Activated CD8-positive, alpha-beta T cell treated with anti-CD3 and anti-CD28 coated beads, Interleukin-2, amount 10 ng/mL, durations not matched to agents 7 days and 5 days (primary cell): ENCODE measurements at regions not wholly inside any gene's neighbourhood (a gene's known extent, or its start where the extent isn't known, plus 50 kb on each side); places are given as distances from the start of the nearest gene placed in this dataset.
"Not testable (repeated sequence)": the region's sequence is repeated elsewhere in the genome, so short reads cannot be mapped to it uniquely, and the experiment has no call there.

ENCODE experiments used
- ATAC-seq: fragments of 150-1000 bp; cut with Tn5 transposase; one replicate; pipeline ENCODE4 v1.10.0; 2021; ENCODE audit warnings: moderate library complexity
- CTCF ChIA-PET: fragments of 350-600 bp; sonication (Branson Sonifier 250); formaldehyde crosslinking; loops from one replicate; lab custom pipeline; 2021; ENCODE audit warnings: antibody characterized with exemption; lab: Charles Lee
- POLR2A ChIA-PET: fragments of 350-600 bp; sonication (Branson Sonifier 250); formaldehyde crosslinking; loops from one replicate; lab custom pipeline; 2021; ENCODE audit warnings: antibody characterized with exemption; lab: Charles Lee
- DNase-seq: peaks from one replicate; pipeline ENCODE4 v3.0.0-alpha.2; 2020
- H3K27ac Mint-ChIP-seq: one replicate; pipeline ENCODE4 v1.8.0; 2021; ENCODE audit warnings: mild to moderate bottlenecking, mixed read lengths
- H3K27me3 Mint-ChIP-seq: one replicate; pipeline ENCODE4 v1.8.0; 2021; ENCODE audit warnings: low read depth, mixed read lengths
- H3K36me3 Mint-ChIP-seq: one replicate; pipeline ENCODE4 v1.8.0; 2021; ENCODE audit warnings: low read depth, mixed read lengths
- H3K4me1 Mint-ChIP-seq: one replicate; pipeline ENCODE4 v1.8.0; 2021; ENCODE audit warnings: low read depth, mixed read lengths
- H3K4me3 Mint-ChIP-seq: one replicate; pipeline ENCODE4 v1.8.0; 2021; ENCODE audit warnings: mild to moderate bottlenecking, mixed read lengths
- H3K9me3 Mint-ChIP-seq: one replicate; pipeline ENCODE4 v1.8.0; 2022; ENCODE audit warnings: mixed read lengths; ENCODE audit not compliant: insufficient read depth

DNA sequence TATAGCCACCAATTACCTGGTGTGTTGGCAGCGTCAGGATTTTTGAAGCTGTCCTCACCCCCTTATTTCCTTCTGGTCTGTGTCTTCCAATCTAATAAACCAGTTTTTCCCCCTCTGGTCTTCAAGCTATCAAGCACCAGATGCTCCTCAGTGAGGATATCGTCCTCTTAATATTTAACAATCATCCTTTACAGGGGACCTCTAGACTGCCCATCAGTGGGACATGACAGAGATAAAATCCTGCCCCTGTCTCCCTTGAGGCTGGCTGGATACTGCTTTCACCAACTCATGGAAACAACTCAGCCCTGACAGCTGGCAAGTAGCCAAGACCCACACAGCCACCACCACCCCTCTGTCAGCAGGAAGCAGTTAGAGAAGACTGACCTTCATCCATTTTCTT is 421.0 kb upstream of the API5 start:
- no peak overlapping the region for H3K27ac Mint-ChIP-seq
- DNase-seq = no peak
- ChIA-PET POLR2A (no interaction called here), CTCF (no interaction called here)
- no peaks in the 10 kb centered on the region for H3K9me3 Mint-ChIP-seq
- H3K4me1 Mint-ChIP-seq = no peaks in the 10 kb centered on the region
- H3K27me3 Mint-ChIP-seq = no peaks in the 10 kb centered on the region
- H3K36me3 Mint-ChIP-seq = no peaks in the 10 kb centered on the region
- no peak for ATAC-seq
- H3K4me3 Mint-ChIP-seq = no peak overlapping the region

DNA sequence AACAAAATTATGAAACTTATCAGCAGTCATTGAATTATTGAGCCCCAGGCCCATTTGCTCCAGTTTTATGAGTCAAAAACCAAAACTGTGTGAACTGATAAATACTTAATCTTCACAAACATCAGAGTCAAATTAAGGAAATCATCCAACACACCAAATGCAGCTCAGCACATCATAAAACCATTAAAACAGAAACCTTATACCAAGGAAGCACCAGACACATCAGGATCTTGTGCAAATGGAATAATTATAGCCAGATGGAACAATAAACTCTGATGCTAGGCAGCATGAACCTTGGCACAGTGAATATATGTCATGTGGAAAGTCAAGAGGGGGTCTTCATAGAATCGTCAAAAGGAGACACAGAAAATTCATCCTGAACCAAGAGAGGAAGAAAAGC is 410.7 kb upstream of the API5 start:
- Mint-ChIP-seq H3K36me3 (no peaks in the 10 kb centered on the region), H3K27me3 (no peaks in the 10 kb centered on the region), H3K27ac (no peak overlapping the region), H3K9me3 (peaks cover 14% of the 10 kb centered on the region), H3K4me3 (no peak overlapping the region), H3K4me1 (no peaks in the 10 kb centered on the region)
- ATAC-seq (no peak), DNase-seq (no peak)
- POLR2A ChIA-PET = no interaction called here
- CTCF ChIA-PET = no interaction called here

DNA sequence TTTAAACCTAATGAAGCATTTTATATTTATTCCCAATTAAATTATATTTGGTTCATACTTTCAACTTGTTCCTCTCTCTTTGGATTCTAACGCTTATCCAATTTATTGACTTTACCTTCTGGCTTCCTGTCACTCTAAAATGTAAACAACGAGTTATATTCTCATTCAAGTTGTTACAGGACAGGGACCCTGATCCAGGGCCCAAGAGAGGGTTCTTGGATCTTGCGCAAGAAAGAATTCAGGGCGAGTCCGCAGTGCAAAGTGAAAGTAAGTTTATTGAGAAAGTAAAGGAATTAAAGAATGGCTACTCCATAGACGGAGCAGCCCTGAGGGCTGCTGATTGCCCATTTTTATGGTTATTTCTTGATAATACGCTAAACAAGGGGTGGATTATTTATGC is 405.6 kb upstream of the API5 start:
- Mint-ChIP-seq H3K27ac (no peak overlapping the region), H3K4me3 (no peak overlapping the region), H3K27me3 (no peaks in the 10 kb centered on the region), H3K4me1 (no peaks in the 10 kb centered on the region), H3K36me3 (no peaks in the 10 kb centered on the region), H3K9me3 (peaks cover 17% of the 10 kb centered on the region)
- CTCF ChIA-PET = no interaction called here
- POLR2A ChIA-PET = no interaction called here
- DNase-seq (no peak), ATAC-seq (no peak)

DNA sequence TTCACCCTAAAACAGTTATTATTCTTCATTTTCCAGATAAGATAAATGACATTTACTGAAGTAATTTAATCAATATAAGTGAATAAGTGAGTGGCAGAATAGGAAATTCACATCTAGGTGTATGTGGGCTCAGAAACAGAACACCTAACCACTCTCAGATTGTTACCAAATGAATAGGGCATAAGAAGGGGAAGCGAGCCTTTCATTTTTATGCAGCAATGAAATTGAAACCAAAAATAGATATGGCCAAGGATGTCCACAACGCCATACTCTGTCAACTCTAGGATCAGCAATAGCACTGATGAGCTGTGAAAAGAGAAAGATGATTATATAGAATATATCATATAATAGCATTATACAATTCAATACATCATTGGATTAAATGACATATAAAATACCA is 398.1 kb upstream of the API5 start:
- Mint-ChIP-seq H3K27ac (no peak overlapping the region), H3K4me3 (no peak overlapping the region), H3K4me1 (no peaks in the 10 kb centered on the region), H3K9me3 (peaks cover 5% of the 10 kb centered on the region), H3K27me3 (no peaks in the 10 kb centered on the region), H3K36me3 (no peaks in the 10 kb centered on the region)
- POLR2A ChIA-PET = no interaction called here
- CTCF ChIA-PET = no interaction called here
- ATAC-seq (no peak), DNase-seq (no peak)

DNA sequence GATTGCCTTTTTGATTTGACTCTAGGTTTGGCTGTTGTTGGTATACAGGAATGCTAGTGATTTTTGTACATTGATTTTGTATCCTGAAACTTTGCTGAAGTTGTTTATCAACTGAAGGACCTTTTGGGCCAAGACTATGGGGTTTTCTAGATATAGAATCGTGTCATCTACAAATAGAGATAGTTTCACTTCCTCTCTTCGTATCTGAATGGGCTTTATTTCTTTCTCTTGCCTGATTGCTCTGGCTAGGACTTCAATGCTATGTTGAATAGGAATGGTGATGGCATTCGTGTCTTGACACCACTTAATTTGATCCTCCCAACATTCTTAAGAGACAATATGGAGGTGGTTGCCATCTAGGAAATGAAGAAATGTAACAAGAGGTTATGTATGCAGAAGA is 388.1 kb upstream of the API5 start:
- Mint-ChIP-seq H3K4me1 (no peaks in the 10 kb centered on the region), H3K9me3 (no peaks in the 10 kb centered on the region), H3K27ac (no peak overlapping the region), H3K36me3 (no peaks in the 10 kb centered on the region), H3K27me3 (no peaks in the 10 kb centered on the region), H3K4me3 (no peak overlapping the region)
- ChIA-PET CTCF (no interaction called here), POLR2A (no interaction called here)
- DNase-seq (no peak), ATAC-seq (no peak)

DNA sequence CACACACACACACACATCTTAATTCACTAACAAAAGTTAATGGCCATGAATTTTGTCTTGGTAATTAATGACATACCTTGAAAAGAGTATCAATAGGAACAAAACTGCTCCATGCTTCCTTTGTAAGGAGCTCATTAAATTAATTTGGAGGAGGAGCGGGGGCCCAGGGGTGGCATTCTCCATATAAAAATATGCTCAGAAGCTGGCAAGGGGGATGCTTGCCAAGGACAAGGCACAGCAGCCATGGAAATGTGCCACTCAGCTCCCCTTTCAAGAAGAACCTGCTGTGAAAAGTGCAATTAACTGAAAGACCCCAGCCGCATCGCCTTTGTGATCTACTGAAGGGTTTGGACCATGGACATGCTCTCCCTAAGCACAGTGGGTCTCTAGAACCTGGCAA is 385.9 kb upstream of the API5 start:
- ChIA-PET CTCF (no interaction called here), POLR2A (no interaction called here)
- no peaks in the 10 kb centered on the region for H3K4me1 Mint-ChIP-seq
- DNase-seq = no peak
- no peaks in the 10 kb centered on the region for H3K27me3 Mint-ChIP-seq
- ATAC-seq = no peak
- H3K27ac Mint-ChIP-seq = no peak overlapping the region
- peaks cover 3% of the 10 kb centered on the region for H3K9me3 Mint-ChIP-seq
- no peaks in the 10 kb centered on the region for H3K36me3 Mint-ChIP-seq
- H3K4me3 Mint-ChIP-seq = no peak overlapping the region

DNA sequence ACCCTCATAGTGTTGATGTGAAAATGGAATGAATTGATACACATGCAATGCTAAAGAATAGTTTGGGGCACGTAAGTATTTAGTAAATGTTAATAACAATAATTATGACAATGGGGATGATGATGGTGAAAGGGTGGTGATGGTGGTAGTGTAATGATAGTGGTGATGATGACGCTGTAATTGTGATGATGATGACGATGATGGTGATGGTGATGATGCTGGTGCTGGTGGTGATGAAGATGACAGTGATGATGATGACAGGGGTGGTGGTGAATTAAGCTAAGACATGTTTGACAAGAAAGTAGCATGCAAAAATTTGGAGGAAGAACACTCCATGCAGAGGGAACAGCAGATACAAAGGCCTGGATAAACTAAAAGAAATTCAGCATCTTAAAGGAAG is 364.4 kb upstream of the API5 start:
- POLR2A ChIA-PET = no interaction called here
- Mint-ChIP-seq H3K4me3 (no peak overlapping the region), H3K27ac (no peak overlapping the region)

DNA sequence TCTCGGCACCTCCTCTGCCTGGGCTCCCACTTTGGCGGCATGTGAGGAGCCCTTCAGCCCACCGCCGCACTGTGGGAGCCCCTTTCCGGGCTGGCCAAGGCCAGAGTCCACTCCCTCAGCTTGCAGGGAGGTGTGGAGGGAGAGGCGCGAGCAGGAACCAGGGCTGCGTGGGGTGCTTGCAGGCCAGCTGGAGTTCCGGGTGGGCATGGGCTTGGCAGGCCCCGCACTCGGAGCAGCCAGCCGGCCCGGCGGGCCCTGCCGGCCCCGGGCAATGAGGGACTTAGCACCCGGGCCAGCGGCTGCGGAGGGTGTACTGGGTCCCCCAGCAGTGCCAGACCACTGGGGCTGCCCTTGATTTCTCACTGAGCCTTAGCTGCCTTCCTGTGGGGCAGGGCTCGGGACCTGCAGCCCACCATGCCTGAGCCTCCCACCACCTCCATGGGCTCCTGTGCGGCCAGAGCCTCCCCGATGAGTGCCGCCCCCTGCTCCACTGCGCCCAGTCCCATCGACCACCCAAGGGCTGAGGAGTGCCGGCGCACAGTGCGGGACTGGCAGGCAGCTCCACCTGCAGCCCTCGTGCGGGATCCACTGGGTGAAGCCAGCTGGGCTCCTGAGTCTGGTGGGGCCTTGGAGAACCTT is 361.9 kb upstream of the API5 start:
- H3K4me1 Mint-ChIP-seq, ATAC-seq, DNase-seq, H3K9me3 Mint-ChIP-seq, CTCF ChIA-PET, H3K4me3 Mint-ChIP-seq, POLR2A ChIA-PET, H3K36me3 Mint-ChIP-seq, H3K27ac Mint-ChIP-seq, H3K27me3 Mint-ChIP-seq: not testable (repeated sequence)

More for the DNA sequence above, 364.4 kb upstream of the API5 start:
- no peaks in the 10 kb centered on the region for H3K4me1 Mint-ChIP-seq
- H3K36me3 Mint-ChIP-seq = no peaks in the 10 kb centered on the region
- ATAC-seq (no peak), DNase-seq (no peak)
- CTCF ChIA-PET = no interaction called here
- H3K27me3 Mint-ChIP-seq = no peaks in the 10 kb centered on the region
- peaks cover 4% of the 10 kb centered on the region for H3K9me3 Mint-ChIP-seq

DNA sequence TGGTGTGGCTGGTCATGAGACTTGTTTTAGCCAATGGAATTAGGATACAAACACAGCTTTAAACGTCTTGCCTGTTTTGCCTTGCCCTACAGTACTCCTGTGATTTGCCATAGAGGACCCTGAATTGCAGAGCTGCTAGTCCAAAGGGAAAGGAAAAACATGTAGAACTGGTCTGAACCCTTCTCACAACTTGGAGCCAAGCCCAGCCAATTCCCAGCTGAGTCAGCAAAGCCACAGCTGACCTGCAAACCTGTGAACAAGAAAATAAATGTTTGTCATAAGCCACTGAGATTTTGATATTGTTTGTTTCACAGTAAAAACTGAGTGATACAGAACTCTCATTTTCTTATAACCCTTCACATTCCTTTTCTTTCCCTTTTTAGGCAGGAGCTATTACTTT is 360.5 kb upstream of the API5 start:
- no peak overlapping the region for H3K27ac Mint-ChIP-seq
- H3K4me3 Mint-ChIP-seq = no peak overlapping the region
- DNase-seq (no peak), ATAC-seq (no peak)
- ChIA-PET POLR2A (no interaction called here), CTCF (no interaction called here)
- H3K4me1 Mint-ChIP-seq = no peaks in the 10 kb centered on the region
- H3K27me3 Mint-ChIP-seq = no peaks in the 10 kb centered on the region
- H3K36me3 Mint-ChIP-seq = no peaks in the 10 kb centered on the region
- peaks cover 4% of the 10 kb centered on the region for H3K9me3 Mint-ChIP-seq

DNA sequence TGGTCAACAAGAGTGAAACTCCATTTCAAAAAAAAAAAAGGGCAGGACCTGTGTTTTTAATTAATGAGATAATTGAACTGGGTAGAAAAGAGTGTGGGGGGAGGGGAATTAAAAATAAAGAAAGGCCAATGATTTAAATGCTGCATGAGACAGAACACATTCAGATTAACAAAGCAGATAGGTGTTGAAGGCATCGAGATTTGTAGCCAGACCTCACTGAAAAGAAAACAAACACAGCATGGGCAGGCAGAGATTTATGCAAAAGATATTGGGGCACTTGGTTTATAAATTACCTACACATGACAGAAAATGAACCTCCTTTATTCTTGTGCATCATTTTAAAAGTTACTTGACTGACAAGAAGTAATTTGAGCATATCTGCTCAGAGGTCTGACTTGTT is 354.0 kb upstream of the API5 start:
- Mint-ChIP-seq H3K36me3 (no peaks in the 10 kb centered on the region), H3K9me3 (no peaks in the 10 kb centered on the region), H3K27me3 (no peaks in the 10 kb centered on the region), H3K4me3 (no peak overlapping the region), H3K27ac (no peak overlapping the region), H3K4me1 (no peaks in the 10 kb centered on the region)
- ChIA-PET CTCF (no interaction called here), POLR2A (no interaction called here)
- DNase-seq = no peak
- no peak for ATAC-seq

DNA sequence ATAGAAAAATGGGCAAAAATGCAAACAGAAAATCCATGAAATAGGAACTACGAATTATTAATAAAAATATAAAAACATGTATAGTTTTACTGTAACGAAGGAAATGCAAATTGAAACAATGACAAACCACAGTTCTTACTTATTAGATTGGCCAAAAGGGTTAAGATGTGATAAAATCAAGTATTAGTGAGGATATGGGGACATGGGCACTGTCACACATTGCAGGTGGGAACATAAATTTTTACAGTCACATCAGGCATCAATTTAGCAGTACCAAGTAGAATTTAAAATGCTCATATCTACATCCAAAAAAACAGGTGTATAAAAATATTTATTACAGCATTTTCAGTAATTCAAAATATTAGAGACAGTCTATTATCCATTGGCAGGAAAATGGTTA is 353.2 kb upstream of the API5 start:
- DNase-seq (no peak), ATAC-seq (no peak)
- H3K27me3 Mint-ChIP-seq = no peaks in the 10 kb centered on the region
- no peak overlapping the region for H3K4me3 Mint-ChIP-seq
- no peak overlapping the region for H3K27ac Mint-ChIP-seq
- no peaks in the 10 kb centered on the region for H3K36me3 Mint-ChIP-seq
- no peaks in the 10 kb centered on the region for H3K4me1 Mint-ChIP-seq
- CTCF ChIA-PET = no interaction called here
- POLR2A ChIA-PET = no interaction called here
- no peaks in the 10 kb centered on the region for H3K9me3 Mint-ChIP-seq

DNA sequence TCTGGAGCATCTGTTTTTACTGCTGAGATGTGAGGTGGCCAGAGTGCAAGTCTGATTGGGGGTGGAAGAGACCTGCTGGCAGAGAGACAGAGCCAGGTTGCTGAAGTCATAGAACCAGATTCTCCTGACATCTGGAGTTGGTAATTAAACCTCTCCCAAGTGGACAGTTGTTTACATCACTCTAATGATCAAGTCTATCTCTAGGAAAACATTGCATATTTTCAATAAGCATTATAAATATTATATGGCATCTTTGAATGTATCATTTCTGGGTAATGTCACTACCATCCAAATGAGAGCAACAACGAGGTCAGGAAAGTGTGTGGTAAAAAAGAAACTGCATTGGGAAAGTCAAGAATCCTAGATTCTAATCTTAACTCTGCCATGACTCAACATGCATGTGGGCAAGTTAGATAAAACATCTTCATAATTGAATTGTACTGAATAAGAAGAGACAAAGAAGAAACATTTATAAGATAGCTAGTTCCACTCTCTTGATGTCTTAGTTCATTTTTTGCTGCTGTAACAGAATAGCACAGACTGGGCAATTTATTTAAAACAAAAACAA is 351.2 kb upstream of the API5 start:
- ATAC-seq (no peak), DNase-seq (no peak)
- H3K36me3 Mint-ChIP-seq = no peaks in the 10 kb centered on the region
- H3K4me3 Mint-ChIP-seq = no peak overlapping the region
- H3K4me1 Mint-ChIP-seq = no peaks in the 10 kb centered on the region
- POLR2A ChIA-PET = no interaction called here
- no peaks in the 10 kb centered on the region for H3K9me3 Mint-ChIP-seq
- H3K27ac Mint-ChIP-seq = no peak overlapping the region
- CTCF ChIA-PET = no interaction called here
- H3K27me3 Mint-ChIP-seq = no peaks in the 10 kb centered on the region

DNA sequence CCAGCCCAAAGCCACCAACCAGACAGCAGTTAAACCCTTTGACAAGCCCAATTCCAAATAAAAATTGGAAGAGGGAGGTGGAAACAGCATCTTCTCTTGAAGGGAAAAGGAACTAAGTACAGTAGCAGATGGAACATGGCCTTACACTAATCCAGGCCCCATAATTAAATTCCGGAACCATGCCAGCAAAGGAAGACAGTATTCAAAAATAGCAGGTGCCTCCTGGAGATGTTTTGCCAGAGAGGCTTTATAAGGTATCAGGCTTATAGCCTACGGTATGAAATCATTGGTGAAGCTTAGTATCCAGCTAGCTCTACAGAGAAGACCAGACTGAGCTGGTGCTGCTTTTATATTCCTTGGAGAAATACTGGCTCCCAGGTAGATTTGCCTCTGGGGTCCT is 344.1 kb upstream of the API5 start:
- Mint-ChIP-seq H3K9me3 (no peaks in the 10 kb centered on the region), H3K27me3 (no peaks in the 10 kb centered on the region), H3K4me1 (no peaks in the 10 kb centered on the region), H3K4me3 (no peak overlapping the region), H3K27ac (no peak overlapping the region), H3K36me3 (no peaks in the 10 kb centered on the region)
- POLR2A ChIA-PET = no interaction called here
- DNase-seq = no peak
- CTCF ChIA-PET = no interaction called here
- no peak for ATAC-seq
